ENCODE measurements at regions not wholly inside any gene's neighbourhood (a gene's known extent, or its start where the extent isn't known, plus 50 kb on each side); places are given as distances from the start of the nearest gene placed in this dataset.

DNA sequence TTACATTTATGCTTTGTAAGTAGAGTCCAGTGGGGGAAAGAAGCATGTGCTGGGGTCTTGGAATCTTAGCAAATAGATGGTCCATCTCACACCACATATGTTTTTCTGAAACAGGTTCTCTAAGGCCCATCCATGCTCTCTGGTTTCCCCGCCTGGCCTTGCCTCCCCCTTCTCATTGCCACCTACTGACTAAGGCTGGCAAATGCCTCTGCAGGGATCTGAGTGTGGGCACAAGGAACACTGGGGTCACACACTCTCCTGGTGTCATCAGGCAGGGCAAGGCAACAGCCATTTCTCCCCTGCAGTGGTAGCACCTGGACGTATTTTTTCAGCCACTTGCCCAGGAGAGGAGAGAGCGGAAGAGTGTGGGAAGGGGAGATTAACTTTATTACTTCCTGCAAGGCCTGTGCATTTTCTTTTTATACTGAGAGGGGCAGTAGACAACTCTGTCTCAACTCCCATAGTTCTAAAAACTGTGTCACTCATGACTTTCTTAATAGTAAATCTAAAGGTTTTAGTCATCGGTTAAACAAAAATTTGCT is 804.2 kb upstream of the NECTIN3 start:
- TF ChIP-seq, protein P1, sequence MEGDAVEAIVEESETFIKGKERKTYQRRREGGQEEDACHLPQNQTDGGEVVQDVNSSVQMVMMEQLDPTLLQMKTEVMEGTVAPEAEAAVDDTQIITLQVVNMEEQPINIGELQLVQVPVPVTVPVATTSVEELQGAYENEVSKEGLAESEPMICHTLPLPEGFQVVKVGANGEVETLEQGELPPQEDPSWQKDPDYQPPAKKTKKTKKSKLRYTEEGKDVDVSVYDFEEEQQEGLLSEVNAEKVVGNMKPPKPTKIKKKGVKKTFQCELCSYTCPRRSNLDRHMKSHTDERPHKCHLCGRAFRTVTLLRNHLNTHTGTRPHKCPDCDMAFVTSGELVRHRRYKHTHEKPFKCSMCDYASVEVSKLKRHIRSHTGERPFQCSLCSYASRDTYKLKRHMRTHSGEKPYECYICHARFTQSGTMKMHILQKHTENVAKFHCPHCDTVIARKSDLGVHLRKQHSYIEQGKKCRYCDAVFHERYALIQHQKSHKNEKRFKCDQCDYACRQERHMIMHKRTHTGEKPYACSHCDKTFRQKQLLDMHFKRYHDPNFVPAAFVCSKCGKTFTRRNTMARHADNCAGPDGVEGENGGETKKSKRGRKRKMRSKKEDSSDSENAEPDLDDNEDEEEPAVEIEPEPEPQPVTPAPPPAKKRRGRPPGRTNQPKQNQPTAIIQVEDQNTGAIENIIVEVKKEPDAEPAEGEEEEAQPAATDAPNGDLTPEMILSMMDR (IDR thresholded peaks at IDR 0.05; ENCODE audit: control extremely low read depth, extremely low read depth, low read depth, missing control alignments): no peak
- no peak for DNase-seq (ENCODE audit: extremely low spot score)
- ChIA-PET POLR2A (no interaction called here), CTCF (no interaction called here)

DNA sequence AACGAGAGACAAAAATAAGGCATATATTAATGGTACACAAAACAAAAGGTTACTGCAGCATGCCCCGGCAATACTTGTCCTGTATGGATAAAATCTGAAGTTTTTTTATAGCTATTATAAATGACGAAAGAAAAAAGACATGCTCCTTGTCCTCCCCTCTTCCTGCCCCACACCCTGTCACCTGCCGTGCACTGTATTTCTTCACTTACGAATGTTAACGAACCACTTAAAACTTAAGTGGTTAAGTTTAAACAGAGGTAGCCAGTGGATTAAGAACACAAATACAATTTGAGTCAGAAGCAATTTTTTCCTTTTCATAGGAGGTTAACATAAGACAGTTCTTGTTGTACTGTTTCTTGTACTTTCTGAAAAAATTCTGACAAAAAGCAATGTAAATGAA is 799.1 kb upstream of the NECTIN3 start:
- ChIA-PET CTCF (no interaction called here), POLR2A (no interaction called here)
- no peak for DNase-seq (ENCODE audit: extremely low spot score)
- TF ChIP-seq, protein P1 (IDR thresholded peaks at IDR 0.05; ENCODE audit: control extremely low read depth, extremely low read depth, low read depth, missing control alignments): no peak

DNA sequence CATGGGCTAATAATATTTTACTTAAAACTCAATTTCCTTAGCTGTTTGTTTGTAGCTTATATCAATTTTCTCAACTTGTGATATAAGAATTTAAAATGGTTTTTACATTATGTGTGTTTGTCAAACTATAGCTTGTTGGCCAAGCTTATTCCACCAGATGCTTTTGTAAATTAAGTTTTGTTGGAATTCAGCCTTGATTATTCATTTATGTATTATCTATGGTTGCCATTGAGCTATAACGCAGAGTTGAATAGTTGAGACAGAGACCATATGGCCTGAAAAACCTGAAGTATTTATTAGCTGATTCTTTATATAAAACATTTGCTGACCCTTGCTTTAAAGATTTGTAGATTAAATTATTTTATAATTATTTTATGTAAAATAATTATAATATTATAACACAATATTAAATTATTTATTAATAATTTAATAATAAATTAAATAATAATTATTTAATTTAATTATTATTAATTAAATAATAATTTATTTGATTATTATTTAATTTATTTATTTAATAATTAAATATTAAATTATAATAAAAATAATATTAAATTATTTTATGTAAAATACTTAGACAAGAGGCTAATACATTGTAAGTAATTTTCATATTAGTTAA is 779.6 kb upstream of the NECTIN3 start:
- DNase-seq (ENCODE audit: extremely low spot score): no peak
- ChIA-PET POLR2A (no interaction called here), CTCF (no interaction called here)
- TF ChIP-seq, protein P1 (IDR thresholded peaks at IDR 0.05; ENCODE audit: control extremely low read depth, extremely low read depth, low read depth, missing control alignments): no peak

DNA sequence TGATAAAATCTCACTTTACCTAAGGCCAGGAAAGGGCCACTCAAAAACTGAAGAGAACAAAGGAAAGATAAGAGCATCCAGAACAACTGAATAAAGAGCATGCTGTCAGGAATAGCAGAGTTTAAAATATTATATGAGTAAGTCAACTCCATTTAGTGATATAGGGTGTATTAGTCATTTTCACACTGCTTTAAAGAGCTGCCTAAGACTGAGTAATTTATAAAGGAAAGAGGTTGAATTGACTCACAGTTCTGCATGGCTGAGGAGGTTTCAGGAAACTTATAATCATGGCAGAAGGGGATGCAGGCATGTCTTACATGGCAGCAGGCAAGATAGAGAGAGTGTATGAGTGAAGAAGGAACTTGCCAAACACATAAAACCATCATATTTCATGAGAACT is 778.0 kb upstream of the NECTIN3 start:
- CTCF ChIA-PET: no interaction called here
- POLR2A ChIA-PET: no interaction called here
- TF ChIP-seq, protein P1 (IDR thresholded peaks at IDR 0.05; ENCODE audit: control extremely low read depth, extremely low read depth, low read depth, missing control alignments): no peak
- no peak for DNase-seq (ENCODE audit: extremely low spot score)

DNA sequence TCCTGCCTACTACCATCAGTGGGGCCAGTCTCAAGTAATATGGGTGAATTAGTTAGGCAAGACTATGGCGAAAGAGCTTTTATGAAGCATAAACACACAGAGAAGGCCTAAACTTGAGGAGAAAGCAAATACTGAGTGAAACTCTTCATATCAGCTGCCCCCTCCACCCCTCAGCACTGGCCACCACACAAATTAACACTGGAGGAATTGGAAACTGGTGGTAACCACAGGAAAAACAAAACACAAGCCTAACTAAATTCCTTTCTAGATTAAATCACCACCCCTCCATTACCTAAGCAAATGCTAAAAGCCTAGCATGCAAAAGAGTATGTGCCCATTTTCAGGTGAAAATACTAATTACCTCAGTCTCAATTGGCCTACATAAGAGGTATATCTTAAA is 774.7 kb upstream of the NECTIN3 start:
- ChIA-PET POLR2A (no interaction called here), CTCF (interaction anchor here (1.0 to 1.7 kb wide), 2 partner anchors 11 to 18 kb away, joined by 3 to 8 read pairs; no protein-coding TSS in a partner anchor)
- DNase-seq (ENCODE audit: extremely low spot score): no peak

DNA sequence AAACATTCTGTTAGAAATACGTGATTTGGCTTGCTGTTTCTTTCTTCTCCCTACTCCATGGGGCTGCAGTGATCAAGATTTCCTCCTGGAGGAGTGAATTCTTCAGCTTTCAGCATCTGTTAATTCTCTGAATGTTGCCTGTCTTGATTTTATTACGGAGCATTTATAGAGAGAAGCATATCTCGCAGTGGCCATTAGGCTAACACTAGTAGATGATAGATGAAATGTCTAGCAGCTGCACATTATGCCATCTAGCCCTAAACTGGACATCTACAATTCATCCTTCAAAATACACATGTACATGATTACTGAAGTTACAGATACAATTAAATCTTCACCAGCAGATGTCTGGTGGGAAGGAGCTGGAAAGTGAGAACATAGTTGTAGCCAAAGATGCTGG is 769.8 kb upstream of the NECTIN3 start:
- POLR2A ChIA-PET: no interaction called here
- CTCF ChIA-PET: interaction anchor here (0.7 to 1.2 kb wide), 2 partner anchors 12 to 13 kb away, joined by 3 read pairs; no protein-coding TSS in a partner anchor
- no peak for DNase-seq (ENCODE audit: extremely low spot score)
- TF ChIP-seq, protein P1 (IDR thresholded peaks at IDR 0.05; ENCODE audit: control extremely low read depth, extremely low read depth, low read depth, missing control alignments): no peak

More for the DNA sequence above, 774.7 kb upstream of the NECTIN3 start:
- TF ChIP-seq, protein P1 (IDR thresholded peaks at IDR 0.05; ENCODE audit: control extremely low read depth, extremely low read depth, low read depth, missing control alignments): no peak

Data from GM10248 (cell line).